Activated B cell treated with CpG ODN at 0.5 μM for 24 hours (primary cell): ENCODE measurements at regions not wholly inside any gene's neighbourhood (a gene's known extent, or its start where the extent isn't known, plus 50 kb on each side); places are given as distances from the start of the nearest gene placed in this dataset.
"Not testable (repeated sequence)": the region's sequence is repeated elsewhere in the genome, so short reads cannot be mapped to it uniquely, and the experiment has no call there.

Experiments used
- ATAC-seq: fragments of 200-7000 bp; cut with Tn5 transposase; one replicate; pipeline ENCODE4 v1.10.0; 2021; ENCODE audit warnings: low read depth, mild to moderate bottlenecking, moderate library complexity
- CTCF ChIA-PET: fragments of 350-600 bp; sonication (Branson Sonifier 250); formaldehyde crosslinking; loops from one replicate; lab custom pipeline; 2021; ENCODE audit warnings: antibody characterized with exemption; lab: Charles Lee
- POLR2A ChIA-PET: fragments of 350-600 bp; sonication (Branson Sonifier 250); formaldehyde crosslinking; loops from one replicate; lab custom pipeline; 2021; ENCODE audit warnings: antibody characterized with exemption; lab: Charles Lee
- DNase-seq: peaks from one replicate; pipeline ENCODE4 v3.0.0; 2022
- H3K27ac Mint-ChIP-seq: one replicate; pipeline ENCODE4 v1.8.0; 2020; ENCODE audit warnings: mixed read lengths
- H3K27me3 Mint-ChIP-seq: one replicate; pipeline ENCODE4 v1.8.0; 2021; ENCODE audit warnings: mixed read lengths
- H3K36me3 Mint-ChIP-seq: one replicate; pipeline ENCODE4 v1.8.0; 2021; ENCODE audit warnings: low read depth, mixed read lengths
- H3K4me1 Mint-ChIP-seq: one replicate; pipeline ENCODE4 v1.8.0; 2021; ENCODE audit warnings: mixed read lengths
- H3K4me3 Mint-ChIP-seq: one replicate; pipeline ENCODE4 v1.8.0; 2020; ENCODE audit warnings: mild to moderate bottlenecking, mixed read lengths
- H3K9me3 Mint-ChIP-seq: one replicate; pipeline ENCODE4 v1.8.0; 2020; ENCODE audit warnings: mixed read lengths
- intact Hi-C: fragments of 100-400 bp; cut with micrococcal nuclease; formaldehyde crosslinking; loops from one replicate; pipeline ENCODE4 v1.15.1; 2024
- TF ChIP-seq, protein P1 (sequence below): fragments of 200-600 bp; IDR thresholded peaks from one replicate; pipeline ENCODE4 v1.8.0; 2022; ENCODE audit warnings: antibody characterized with exemption, mild to moderate bottlenecking

DNA sequence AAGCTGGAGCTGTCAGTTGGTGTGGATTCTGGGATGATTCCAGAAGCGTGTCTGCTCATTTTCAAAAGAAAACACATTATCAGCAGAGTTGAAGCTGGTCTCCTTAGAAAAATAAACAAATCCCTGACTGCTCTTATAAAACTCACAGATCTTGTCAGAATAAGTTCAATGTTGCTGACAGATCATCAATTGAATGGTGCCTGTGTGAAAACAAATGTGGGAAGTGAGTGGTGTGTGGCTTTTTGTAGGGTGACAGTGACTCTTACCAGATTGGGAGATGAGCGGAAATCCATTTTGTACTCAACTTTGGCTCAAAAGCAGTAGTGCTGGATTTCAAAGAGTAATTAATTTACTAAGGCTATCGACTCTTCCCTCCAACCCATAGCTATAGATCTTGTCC, 807.8 kb downstream of the RAPGEF2 start:
- intact Hi-C loops, result no loop called here
- CTCF ChIA-PET, result no interaction called here
- ATAC-seq, result no peak
- POLR2A ChIA-PET, result no interaction called here
- H3K9me3 Mint-ChIP-seq, result peaks cover 5% of the 10 kb centered on the region
- no peak overlapping the region for H3K4me3 Mint-ChIP-seq
- H3K4me1 Mint-ChIP-seq, result no peaks in the 10 kb centered on the region
- no peak for DNase-seq
- no peaks in the 10 kb centered on the region for H3K27me3 Mint-ChIP-seq
- H3K27ac Mint-ChIP-seq, result no peak overlapping the region
- TF ChIP-seq, protein P1, sequence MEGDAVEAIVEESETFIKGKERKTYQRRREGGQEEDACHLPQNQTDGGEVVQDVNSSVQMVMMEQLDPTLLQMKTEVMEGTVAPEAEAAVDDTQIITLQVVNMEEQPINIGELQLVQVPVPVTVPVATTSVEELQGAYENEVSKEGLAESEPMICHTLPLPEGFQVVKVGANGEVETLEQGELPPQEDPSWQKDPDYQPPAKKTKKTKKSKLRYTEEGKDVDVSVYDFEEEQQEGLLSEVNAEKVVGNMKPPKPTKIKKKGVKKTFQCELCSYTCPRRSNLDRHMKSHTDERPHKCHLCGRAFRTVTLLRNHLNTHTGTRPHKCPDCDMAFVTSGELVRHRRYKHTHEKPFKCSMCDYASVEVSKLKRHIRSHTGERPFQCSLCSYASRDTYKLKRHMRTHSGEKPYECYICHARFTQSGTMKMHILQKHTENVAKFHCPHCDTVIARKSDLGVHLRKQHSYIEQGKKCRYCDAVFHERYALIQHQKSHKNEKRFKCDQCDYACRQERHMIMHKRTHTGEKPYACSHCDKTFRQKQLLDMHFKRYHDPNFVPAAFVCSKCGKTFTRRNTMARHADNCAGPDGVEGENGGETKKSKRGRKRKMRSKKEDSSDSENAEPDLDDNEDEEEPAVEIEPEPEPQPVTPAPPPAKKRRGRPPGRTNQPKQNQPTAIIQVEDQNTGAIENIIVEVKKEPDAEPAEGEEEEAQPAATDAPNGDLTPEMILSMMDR, result no peak
- H3K36me3 Mint-ChIP-seq, result no peaks in the 10 kb centered on the region

DNA sequence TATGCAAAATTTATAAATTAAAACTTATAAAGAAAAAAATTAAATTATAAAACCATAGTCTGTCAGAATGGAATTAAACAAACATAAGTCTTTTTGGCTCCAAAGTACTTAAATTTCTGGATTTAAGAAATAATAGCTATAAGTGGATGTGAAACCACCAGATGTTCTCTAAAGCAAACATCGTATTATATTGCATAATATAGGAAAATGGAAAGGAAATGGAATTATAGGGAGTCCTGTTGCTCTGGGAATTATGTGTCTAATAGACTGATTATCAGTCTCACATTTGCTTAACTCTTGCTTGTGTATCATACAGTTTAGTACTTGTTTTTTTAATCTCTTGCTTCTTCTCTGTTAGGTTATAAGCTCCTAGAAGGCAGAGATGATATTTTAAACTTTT, 819.2 kb downstream of the RAPGEF2 start:
- no peak overlapping the region for H3K4me3 Mint-ChIP-seq
- intact Hi-C loops, result no loop called here
- TF ChIP-seq, protein P1, result no peak
- no peak overlapping the region for H3K27ac Mint-ChIP-seq
- no peaks in the 10 kb centered on the region for H3K36me3 Mint-ChIP-seq
- ChIA-PET CTCF (no interaction called here), POLR2A (no interaction called here)
- no peak for DNase-seq
- H3K27me3 Mint-ChIP-seq, result no peaks in the 10 kb centered on the region
- ATAC-seq, result no peak
- H3K4me1 Mint-ChIP-seq, result no peaks in the 10 kb centered on the region
- H3K9me3 Mint-ChIP-seq, result peaks cover 12% of the 10 kb centered on the region

DNA sequence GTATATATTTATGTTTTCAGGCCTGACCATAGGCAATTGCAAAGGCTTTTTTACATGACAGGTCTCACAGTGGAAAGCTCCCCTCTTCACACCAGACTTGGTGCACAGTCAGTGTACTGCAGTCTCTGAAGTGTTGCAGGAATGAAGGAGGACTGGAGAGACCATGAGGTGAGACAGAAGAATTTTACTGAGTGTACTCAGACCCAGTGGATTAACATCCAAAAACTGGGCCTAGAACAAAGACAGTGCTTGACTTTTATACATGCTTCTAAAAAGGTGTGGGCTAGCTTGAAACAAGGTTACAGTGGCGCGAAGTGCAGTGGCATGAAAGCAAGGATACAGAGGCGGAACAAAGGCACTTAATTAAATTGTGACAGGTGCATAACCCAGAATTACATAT, 822.9 kb downstream of the RAPGEF2 start:
- POLR2A ChIA-PET, result no interaction called here

DNA sequence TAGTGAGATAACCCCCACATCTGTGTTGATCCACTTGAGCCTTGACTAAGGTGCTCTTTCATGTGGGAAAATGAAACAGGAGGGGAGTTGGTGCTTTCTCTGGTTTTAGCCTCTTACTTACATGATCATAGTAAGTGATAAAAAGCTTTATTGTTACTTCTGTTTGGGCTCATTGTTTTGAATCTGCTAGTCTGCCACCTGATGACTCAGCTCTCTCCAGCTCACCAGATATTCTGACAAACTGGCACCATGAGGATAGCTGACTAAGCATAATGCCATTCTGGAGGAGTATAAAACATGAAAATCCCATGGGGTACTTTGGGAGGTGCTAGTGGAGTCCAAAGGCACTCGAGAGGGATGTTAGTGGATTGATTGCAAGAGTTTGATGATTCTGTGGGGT, 824.0 kb downstream of the RAPGEF2 start:
- ChIA-PET CTCF (no interaction called here), POLR2A (no interaction called here)
- peaks cover 23% of the 10 kb centered on the region for H3K9me3 Mint-ChIP-seq
- no peak overlapping the region for H3K4me3 Mint-ChIP-seq
- DNase-seq, result no peak
- H3K27ac Mint-ChIP-seq, result no peak overlapping the region
- no peaks in the 10 kb centered on the region for H3K27me3 Mint-ChIP-seq
- TF ChIP-seq, protein P1, result no peak
- intact Hi-C loops, result no loop called here
- H3K36me3 Mint-ChIP-seq, result no peaks in the 10 kb centered on the region
- ATAC-seq, result no peak
- H3K4me1 Mint-ChIP-seq, result no peaks in the 10 kb centered on the region

More for the DNA sequence above, 822.9 kb downstream of the RAPGEF2 start:
- Mint-ChIP-seq H3K36me3 (no peaks in the 10 kb centered on the region), H3K27me3 (no peaks in the 10 kb centered on the region), H3K4me3 (no peak overlapping the region), H3K9me3 (peaks cover 20% of the 10 kb centered on the region), H3K27ac (no peak overlapping the region), H3K4me1 (no peaks in the 10 kb centered on the region)
- intact Hi-C loops, result no loop called here
- CTCF ChIA-PET, result no interaction called here
- DNase-seq (no peak), ATAC-seq (no peak)
- TF ChIP-seq, protein P1, result no peak

DNA sequence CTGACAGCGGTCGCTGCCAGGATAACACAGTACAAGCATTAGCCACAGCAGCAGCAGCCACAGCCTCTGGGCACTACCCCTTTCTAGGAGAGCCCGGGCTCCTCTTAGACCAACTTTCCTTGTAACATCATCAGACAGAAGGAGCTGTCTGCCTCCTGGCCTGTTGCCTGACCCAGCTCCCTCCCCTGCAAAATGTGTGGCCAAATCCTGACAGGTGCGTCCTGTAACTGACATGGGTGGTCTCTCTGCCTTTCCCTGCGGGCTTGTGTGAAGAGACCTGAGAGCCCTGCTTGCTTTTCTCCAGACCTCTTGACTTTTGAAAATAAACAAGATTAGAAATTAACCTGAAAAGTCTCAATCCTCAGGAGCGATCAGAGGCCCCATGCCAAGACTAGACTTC, 824.9 kb downstream of the RAPGEF2 start:
- no peak overlapping the region for H3K27ac Mint-ChIP-seq
- H3K9me3 Mint-ChIP-seq, result peaks cover 23% of the 10 kb centered on the region
- H3K36me3 Mint-ChIP-seq, result no peaks in the 10 kb centered on the region
- POLR2A ChIA-PET, result no interaction called here
- ATAC-seq, result no peak
- intact Hi-C loops, result no loop called here
- no peaks in the 10 kb centered on the region for H3K4me1 Mint-ChIP-seq
- H3K27me3 Mint-ChIP-seq, result no peaks in the 10 kb centered on the region
- no peak for DNase-seq
- TF ChIP-seq, protein P1, result no peak
- CTCF ChIA-PET, result no interaction called here
- no peak overlapping the region for H3K4me3 Mint-ChIP-seq

DNA sequence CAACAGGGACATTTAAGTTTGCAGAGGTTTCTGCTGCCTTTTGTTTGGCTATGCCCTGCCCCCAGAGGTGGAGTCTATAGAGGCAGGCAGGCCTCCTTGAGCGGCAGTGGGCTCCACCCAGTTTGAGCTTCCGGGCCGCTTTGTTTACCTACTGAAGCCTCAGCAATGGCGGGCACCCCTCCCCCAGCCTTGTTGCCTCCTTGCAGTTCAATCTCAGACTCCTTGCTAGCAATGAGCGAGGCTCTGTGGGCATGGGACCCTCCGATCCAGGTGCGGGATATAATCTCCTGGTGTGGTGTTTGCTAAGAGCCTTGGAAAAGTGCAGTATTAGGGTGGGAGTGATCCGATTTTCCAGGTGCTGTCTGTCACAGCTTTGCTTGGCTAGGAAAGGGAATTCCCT, 831.7 kb downstream of the RAPGEF2 start:
- POLR2A ChIA-PET, H3K4me3 Mint-ChIP-seq, intact Hi-C loops, DNase-seq, H3K27me3 Mint-ChIP-seq, CTCF ChIA-PET, H3K27ac Mint-ChIP-seq, H3K4me1 Mint-ChIP-seq, H3K36me3 Mint-ChIP-seq, ATAC-seq: not testable (repeated sequence)
- peaks cover 12% of the 10 kb centered on the region for H3K9me3 Mint-ChIP-seq
